Stomach smooth muscle (tissue), 2 donors: ENCODE measurements at regions not wholly inside any gene's neighbourhood (a gene's known extent, or its start where the extent isn't known, plus 50 kb on each side); places are given as distances from the start of the nearest gene placed in this dataset.

Experiments used
- H3K27ac ChIP-seq: one replicate; pipeline ENCODE4 v1.7.0; 2013; ENCODE audit warnings: mild to moderate bottlenecking, low read length, inconsistent platforms
- H3K27me3 ChIP-seq, 2 donors: one replicate each; pipeline ENCODE4 v1.7.0; 2013; ENCODE audit warnings: low read length in 2 of 2; ENCODE audit not compliant: insufficient read depth in 2 of 2, control insufficient read depth in 1 of 2
- H3K36me3 ChIP-seq, 2 donors: one replicate each; pipeline ENCODE4 v1.7.0; 2013; ENCODE audit warnings: low read length in 2 of 2; ENCODE audit not compliant: control insufficient read depth in 2 of 2, insufficient read depth in 2 of 2
- H3K4me1 ChIP-seq: one replicate; pipeline ENCODE4 v1.7.0; 2013; ENCODE audit warnings: low read length; ENCODE audit not compliant: control insufficient read depth, insufficient read depth
- H3K4me3 ChIP-seq, 2 donors: one replicate each; pipeline ENCODE4 v1.7.0; 2013; ENCODE audit warnings: low read length in 2 of 2
- H3K9ac ChIP-seq, 2 donors: one replicate each; pipeline ENCODE4 v1.7.0; 2013; ENCODE audit warnings: low read length in 2 of 2, mild to moderate bottlenecking in 1 of 2
- H3K9me3 ChIP-seq, 2 donors: one replicate each; pipeline ENCODE4 v1.7.0; 2013; ENCODE audit warnings: low read length in 2 of 2; ENCODE audit not compliant: control insufficient read depth in 2 of 2
- donor health status: healthy.
- donor health status: Pancreatic carcinoma.

DNA sequence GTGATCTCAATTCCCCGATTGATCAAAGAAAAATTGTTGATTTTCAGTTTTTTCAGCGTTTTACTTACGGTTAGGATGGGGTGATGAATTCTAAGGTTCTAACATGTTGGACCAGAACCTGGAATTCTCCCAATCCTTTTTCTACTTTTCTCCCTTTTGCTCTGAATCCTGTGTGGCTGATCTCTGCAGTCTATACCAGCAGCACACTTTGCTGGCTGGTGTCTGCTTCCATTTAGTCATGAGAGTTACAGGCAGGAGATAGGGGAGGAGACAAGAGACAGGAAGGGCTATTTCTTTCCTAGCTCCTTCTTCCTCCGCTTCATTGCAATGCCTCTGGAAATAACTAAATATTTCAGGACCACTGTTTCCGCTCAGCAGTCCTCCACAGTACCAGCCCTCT, 623.9 kb downstream of the CENPC start:
- H3K4me3 ChIP-seq = no peak overlapping the region
- no peak overlapping the region for H3K9ac ChIP-seq
- H3K27ac ChIP-seq = no peak overlapping the region
- H3K27me3 ChIP-seq = no peaks in the 10 kb centered on the region
- H3K4me1 ChIP-seq = no peaks in the 10 kb centered on the region
- no peaks in the 10 kb centered on the region for H3K36me3 ChIP-seq
- H3K9me3 ChIP-seq = no peaks in the 10 kb centered on the region

- H3K9ac ChIP-seq = no peak overlapping the region
- H3K27me3 ChIP-seq = no peaks in the 10 kb centered on the region
- no peak overlapping the region for H3K4me3 ChIP-seq
- H3K9me3 ChIP-seq = no peaks in the 10 kb centered on the region
- H3K36me3 ChIP-seq = no peaks in the 10 kb centered on the region
- H3K27ac ChIP-seq = no peak overlapping the region
- H3K4me1 ChIP-seq = no peaks in the 10 kb centered on the region
These were observed 624.8 kb downstream of the CENPC start for GRCh38 chr4:66920514-66920913.

- peaks cover 0 to 2% of the 10 kb centered on the region in 2 donors for H3K9me3 ChIP-seq
- H3K4me1 ChIP-seq = no peaks in the 10 kb centered on the region
- H3K36me3 ChIP-seq = no peaks in the 10 kb centered on the region
- no peak overlapping the region for H3K27ac ChIP-seq
- H3K9ac ChIP-seq = no peak overlapping the region
- no peaks in the 10 kb centered on the region for H3K27me3 ChIP-seq
- H3K4me3 ChIP-seq = no peak overlapping the region
These were observed 633.4 kb downstream of the CENPC start for GRCh38 chr4:66911880-66912279.

- H3K27me3 ChIP-seq = no peaks in the 10 kb centered on the region
- no peak overlapping the region for H3K9ac ChIP-seq
- H3K9me3 ChIP-seq = no peaks in the 10 kb centered on the region
- H3K27ac ChIP-seq = no peak overlapping the region
- no peaks in the 10 kb centered on the region for H3K4me1 ChIP-seq
- no peaks in the 10 kb centered on the region for H3K36me3 ChIP-seq
- no peak overlapping the region for H3K4me3 ChIP-seq
These were observed 639.0 kb downstream of the CENPC start for GRCh38 chr4:66906314-66906713.

DNA sequence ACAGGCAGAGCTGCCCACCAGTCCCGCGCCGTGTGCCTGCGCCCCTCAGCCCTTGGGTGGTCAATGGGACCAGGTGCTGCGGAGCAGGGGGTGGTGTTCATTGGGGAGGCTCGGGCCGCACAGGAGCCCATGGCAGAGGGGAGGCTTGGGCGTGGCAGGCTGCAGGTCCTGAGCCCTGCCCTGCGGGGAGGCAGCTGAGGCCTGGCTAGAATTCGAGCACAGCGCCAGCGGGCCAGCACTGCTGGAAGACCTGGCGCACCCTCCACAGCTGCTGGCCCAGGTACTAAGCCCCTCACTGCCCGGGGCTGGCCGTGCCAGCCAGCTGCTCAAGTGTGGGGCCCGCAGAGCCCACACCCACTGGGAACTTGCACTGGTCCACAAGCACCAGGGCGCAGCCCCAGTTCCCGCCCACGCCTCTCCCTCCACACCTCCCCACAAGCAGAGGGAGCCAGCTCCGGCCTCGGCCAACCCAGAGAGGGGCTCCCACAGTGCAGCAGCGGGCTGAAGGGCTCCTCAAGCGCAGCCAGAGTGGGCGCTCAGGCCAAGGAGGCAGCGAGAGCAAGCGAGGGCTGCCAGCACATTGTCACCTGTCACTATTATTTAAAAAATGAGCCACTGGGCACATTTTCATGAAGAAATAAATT, 645.8 kb downstream of the CENPC start:
- H3K9ac ChIP-seq = no peak overlapping the region
- no peaks in the 10 kb centered on the region for H3K27me3 ChIP-seq
- no peak overlapping the region for H3K4me3 ChIP-seq
- H3K4me1 ChIP-seq = no peaks in the 10 kb centered on the region
- no peaks in the 10 kb centered on the region for H3K9me3 ChIP-seq
- no peaks in the 10 kb centered on the region for H3K36me3 ChIP-seq
- no peak overlapping the region for H3K27ac ChIP-seq

DNA sequence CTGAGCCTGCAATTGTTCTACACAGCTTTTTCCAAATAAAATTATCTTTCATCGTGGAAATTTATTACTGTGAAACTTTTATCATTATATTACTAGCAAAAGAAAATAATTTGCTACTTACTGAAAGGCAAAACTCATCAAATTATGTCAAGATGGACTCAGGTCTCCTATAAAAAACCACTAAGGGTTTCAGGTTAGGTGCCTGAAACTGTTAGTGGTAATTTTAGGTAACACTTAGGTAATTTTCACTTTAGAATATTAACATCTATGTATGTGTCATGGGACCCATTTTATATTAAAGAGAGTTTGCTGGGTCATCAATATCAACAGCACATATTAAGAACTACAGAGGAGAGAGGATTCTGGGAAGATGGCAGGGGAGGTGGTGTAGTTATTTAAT, 651.5 kb downstream of the CENPC start:
- Histone ChIP-seq H3K36me3 (no peaks in the 10 kb centered on the region), H3K4me3 (no peak overlapping the region), H3K27ac (no peak overlapping the region), H3K4me1 (no peaks in the 10 kb centered on the region), H3K9ac (no peak overlapping the region), H3K27me3 (no peaks in the 10 kb centered on the region), H3K9me3 (no peaks in the 10 kb centered on the region)

DNA sequence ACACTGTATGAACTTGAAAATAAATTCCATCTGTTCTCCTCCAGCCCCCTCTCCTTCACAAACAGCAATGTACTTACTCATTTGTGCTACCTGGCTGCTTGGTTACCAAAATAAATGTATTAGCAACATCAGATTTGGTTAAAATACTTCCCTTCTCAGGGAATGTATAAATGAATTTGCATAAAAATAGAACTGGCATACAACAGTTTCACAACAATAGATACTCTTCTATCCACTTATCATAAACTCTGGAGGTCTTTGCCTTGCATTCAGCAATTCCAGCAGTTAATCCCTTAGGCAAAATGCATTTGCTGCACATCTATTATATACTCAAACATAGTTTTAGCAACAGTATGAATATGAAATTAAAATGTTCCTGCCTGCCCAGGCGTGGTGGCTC, 658.2 kb downstream of the CENPC start:
- Histone ChIP-seq H3K27ac (no peak overlapping the region), H3K9me3 (no peaks in the 10 kb centered on the region), H3K36me3 (no peaks in the 10 kb centered on the region), H3K4me1 (no peaks in the 10 kb centered on the region), H3K4me3 (no peak overlapping the region), H3K27me3 (no peaks in the 10 kb centered on the region), H3K9ac (no peak overlapping the region)

DNA sequence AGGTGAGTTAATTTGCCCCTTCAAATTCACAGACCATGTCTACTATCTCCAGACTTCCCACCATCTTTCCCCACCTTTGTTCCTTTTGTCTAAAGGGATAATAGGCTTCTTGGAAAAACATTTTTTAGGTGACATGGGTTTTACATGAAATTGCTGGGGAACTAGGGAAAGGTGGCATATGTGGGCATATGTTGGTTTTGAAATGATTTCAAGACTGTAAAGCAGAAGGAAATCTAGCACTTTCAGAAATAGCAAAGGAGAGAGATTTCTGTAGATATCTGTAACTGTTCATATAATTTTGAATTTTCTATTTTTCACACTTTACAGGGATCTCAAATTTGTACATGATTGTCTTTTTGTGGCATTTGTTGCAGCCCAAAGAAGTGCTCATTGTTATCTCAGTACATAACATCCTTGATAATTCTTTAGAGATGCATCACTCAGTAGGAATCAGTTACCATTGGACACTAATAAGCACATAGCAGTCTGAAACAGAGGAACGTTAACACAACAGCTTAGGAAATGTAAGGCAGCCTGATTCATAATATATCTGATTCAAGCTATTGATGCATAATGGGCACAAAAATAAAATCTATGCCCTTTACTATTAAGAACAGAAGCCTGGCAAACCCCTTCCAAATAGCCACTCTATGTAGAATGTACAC, 659.7 kb downstream of the CENPC start:
- H3K9ac ChIP-seq = no peak overlapping the region
- no peaks in the 10 kb centered on the region for H3K27me3 ChIP-seq
- no peak overlapping the region for H3K27ac ChIP-seq
- H3K36me3 ChIP-seq = no peaks in the 10 kb centered on the region
- H3K4me1 ChIP-seq = no peaks in the 10 kb centered on the region
- no peak overlapping the region for H3K4me3 ChIP-seq
- no peaks in the 10 kb centered on the region for H3K9me3 ChIP-seq

- no peaks in the 10 kb centered on the region for H3K9me3 ChIP-seq
- H3K4me1 ChIP-seq = no peaks in the 10 kb centered on the region
- no peak overlapping the region for H3K27ac ChIP-seq
- no peaks in the 10 kb centered on the region for H3K27me3 ChIP-seq
- H3K4me3 ChIP-seq = no peak overlapping the region
- H3K36me3 ChIP-seq = no peaks in the 10 kb centered on the region
- no peak overlapping the region for H3K9ac ChIP-seq
These were observed 668.4 kb downstream of the CENPC start for GRCh38 chr4:66876946-66877345.

DNA sequence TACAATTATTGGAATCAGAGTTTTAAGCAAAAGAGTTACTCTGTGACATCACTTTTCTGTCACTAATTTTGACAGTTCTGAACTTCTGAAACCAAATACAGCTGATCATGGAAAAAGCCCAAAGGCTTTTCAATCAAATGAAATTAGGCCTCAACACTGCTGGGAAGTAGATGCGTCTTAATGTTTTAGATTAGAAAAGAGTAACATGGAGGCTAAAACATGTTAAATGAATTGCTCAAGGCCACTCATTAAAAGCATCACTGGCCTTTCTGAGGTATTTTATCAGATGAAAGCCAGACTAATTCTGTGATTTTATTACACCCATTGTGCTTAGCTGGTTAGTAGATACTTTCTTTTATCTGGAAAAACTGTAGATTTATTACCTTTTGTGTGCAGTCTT, 672.6 kb downstream of the CENPC start:
- no peaks in the 10 kb centered on the region for H3K36me3 ChIP-seq
- H3K27ac ChIP-seq = no peak overlapping the region
- no peaks in the 10 kb centered on the region for H3K9me3 ChIP-seq
- H3K4me3 ChIP-seq = no peak overlapping the region
- H3K9ac ChIP-seq = no peak overlapping the region
- no peaks in the 10 kb centered on the region for H3K27me3 ChIP-seq
- no peaks in the 10 kb centered on the region for H3K4me1 ChIP-seq

DNA sequence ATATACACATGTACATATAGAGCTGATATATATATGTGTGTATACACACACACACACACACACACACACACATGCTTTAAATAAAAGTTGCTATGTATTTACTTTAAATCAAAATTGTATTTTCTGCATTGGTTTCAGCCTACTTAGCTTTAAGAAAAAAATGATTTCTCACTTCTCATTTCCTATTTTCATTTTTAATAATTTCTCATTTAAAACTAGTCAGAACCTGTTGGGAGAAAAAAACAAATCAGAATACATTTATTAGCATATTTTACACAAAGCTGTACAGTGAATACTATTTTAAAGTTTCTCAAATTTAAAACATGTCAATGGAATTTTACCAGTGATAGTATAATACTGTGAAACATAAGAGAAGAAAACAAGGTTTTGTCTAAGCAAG, 681.8 kb downstream of the CENPC start:
- Histone ChIP-seq H3K27ac (no peak overlapping the region), H3K36me3 (no peaks in the 10 kb centered on the region), H3K4me3 (no peak overlapping the region), H3K9me3 (no peaks in the 10 kb centered on the region), H3K9ac (no peak overlapping the region), H3K4me1 (no peaks in the 10 kb centered on the region), H3K27me3 (no peaks in the 10 kb centered on the region)
